Neural crest cell (in vitro differentiated cells): ENCODE measurements at regions not wholly inside any gene's neighbourhood (a gene's known extent, or its start where the extent isn't known, plus 50 kb on each side); places are given as distances from the start of the nearest gene placed in this dataset.

Experiments
- DNase-seq: peaks from one replicate; pipeline ENCODE4 v3.0.0; 2021; ENCODE audit warnings: low read depth, mixed read lengths, low spot score
- H3K27ac Mint-ChIP-seq: one replicate; pipeline ENCODE4 v1.8.0; 2021; ENCODE audit warnings: mild to moderate bottlenecking, mixed read lengths; ENCODE audit not compliant: unreplicated experiment
- H3K27me3 Mint-ChIP-seq: 2 replicates; pipeline ENCODE4 v1.8.0; 2021; ENCODE audit warnings: low read depth, mild to moderate bottlenecking, mixed read lengths
- H3K36me3 Mint-ChIP-seq: 2 replicates; pipeline ENCODE4 v1.8.0; 2021; ENCODE audit warnings: low read depth, mild to moderate bottlenecking, mixed read lengths
- H3K4me1 Mint-ChIP-seq: 2 replicates; pipeline ENCODE4 v1.8.0; 2021; ENCODE audit warnings: mixed read lengths
- H3K4me3 Mint-ChIP-seq: one replicate; pipeline ENCODE4 v1.8.0; 2021; ENCODE audit warnings: mild to moderate bottlenecking, mixed read lengths
- H3K9me3 Mint-ChIP-seq: 2 replicates; pipeline ENCODE4 v1.8.0; 2021; ENCODE audit warnings: mixed read lengths
- TF ChIP-seq, protein P1 (sequence below): fragments of 200-600 bp; sonication (generic); conservative IDR thresholded peaks from 2 replicates; pipeline ENCODE4 v1.5.0; 2021; ENCODE audit warnings: antibody characterized with exemption, mild to moderate bottlenecking

DNA sequence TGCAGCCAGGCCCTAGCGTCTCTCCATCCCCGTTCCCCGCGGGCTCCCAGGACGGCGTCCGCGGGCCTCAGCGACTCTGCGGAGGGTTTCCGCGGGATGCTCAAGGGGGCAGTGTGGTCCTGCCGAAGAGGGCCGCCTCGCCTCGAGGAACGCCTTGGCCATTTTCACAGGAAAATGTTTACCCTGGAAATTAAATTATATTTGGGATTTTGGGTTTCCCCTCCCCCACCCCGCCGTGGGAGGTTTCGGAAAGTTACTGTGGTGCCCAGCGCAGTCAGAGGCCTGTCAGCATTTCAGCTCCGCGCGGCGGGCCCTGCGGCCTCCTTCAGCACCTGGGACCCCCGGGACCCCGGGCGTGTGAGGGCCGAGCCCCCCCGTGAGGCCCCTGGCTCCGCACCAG lies 94.5 kb downstream of the PCTP start:
- no peak overlapping the region for H3K27ac Mint-ChIP-seq
- TF ChIP-seq, protein P1, sequence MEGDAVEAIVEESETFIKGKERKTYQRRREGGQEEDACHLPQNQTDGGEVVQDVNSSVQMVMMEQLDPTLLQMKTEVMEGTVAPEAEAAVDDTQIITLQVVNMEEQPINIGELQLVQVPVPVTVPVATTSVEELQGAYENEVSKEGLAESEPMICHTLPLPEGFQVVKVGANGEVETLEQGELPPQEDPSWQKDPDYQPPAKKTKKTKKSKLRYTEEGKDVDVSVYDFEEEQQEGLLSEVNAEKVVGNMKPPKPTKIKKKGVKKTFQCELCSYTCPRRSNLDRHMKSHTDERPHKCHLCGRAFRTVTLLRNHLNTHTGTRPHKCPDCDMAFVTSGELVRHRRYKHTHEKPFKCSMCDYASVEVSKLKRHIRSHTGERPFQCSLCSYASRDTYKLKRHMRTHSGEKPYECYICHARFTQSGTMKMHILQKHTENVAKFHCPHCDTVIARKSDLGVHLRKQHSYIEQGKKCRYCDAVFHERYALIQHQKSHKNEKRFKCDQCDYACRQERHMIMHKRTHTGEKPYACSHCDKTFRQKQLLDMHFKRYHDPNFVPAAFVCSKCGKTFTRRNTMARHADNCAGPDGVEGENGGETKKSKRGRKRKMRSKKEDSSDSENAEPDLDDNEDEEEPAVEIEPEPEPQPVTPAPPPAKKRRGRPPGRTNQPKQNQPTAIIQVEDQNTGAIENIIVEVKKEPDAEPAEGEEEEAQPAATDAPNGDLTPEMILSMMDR = peak; percentile 75
- H3K9me3 Mint-ChIP-seq = no peaks in the 10 kb centered on the region
- peaks cover 30% of the 10 kb centered on the region for H3K27me3 Mint-ChIP-seq
- peak; percentile 64 for DNase-seq
- H3K36me3 Mint-ChIP-seq = no peaks in the 10 kb centered on the region
- no peak overlapping the region for H3K4me3 Mint-ChIP-seq
- no peaks in the 10 kb centered on the region for H3K4me1 Mint-ChIP-seq

GRCh38 chr17:55846745-55847144 lies 95.9 kb downstream of the PCTP start:
- no peak for DNase-seq
- Mint-ChIP-seq H3K4me1 (no peaks in the 10 kb centered on the region), H3K4me3 (no peak overlapping the region), H3K9me3 (no peaks in the 10 kb centered on the region), H3K27me3 (peaks cover 21% of the 10 kb centered on the region), H3K36me3 (no peaks in the 10 kb centered on the region), H3K27ac (no peak overlapping the region)
- TF ChIP-seq, protein P1 = no peak

DNA sequence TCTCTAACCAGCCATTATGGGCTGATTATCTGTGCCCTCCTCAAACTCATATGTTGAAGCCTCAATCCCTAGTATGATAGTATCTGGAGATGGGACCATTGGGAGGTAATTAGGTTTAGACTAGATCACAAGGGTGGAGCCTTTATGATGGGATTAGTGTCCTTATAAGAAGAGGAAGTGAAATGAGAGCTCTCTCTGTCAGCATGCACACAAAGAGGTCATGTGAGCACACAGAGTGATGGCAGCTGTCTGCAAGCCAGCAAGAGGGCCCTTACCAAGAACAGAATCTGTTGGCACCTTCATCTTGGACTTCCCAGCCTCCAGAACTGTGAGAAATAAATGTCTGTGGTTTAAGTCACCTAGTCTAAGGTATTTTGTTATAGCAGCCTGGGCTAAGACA lies 101.9 kb downstream of the PCTP start:
- no peak for DNase-seq
- H3K27ac Mint-ChIP-seq = no peak overlapping the region
- H3K36me3 Mint-ChIP-seq = no peaks in the 10 kb centered on the region
- H3K9me3 Mint-ChIP-seq = no peaks in the 10 kb centered on the region
- H3K4me3 Mint-ChIP-seq = no peak overlapping the region
- TF ChIP-seq, protein P1 = no peak
- H3K4me1 Mint-ChIP-seq = no peaks in the 10 kb centered on the region
- H3K27me3 Mint-ChIP-seq = no peaks in the 10 kb centered on the region

GRCh38 chr17:55859301-55859795 lies 108.5 kb downstream of the PCTP start:
- DNase-seq = no peak
- H3K27me3 Mint-ChIP-seq = peaks cover 12% of the 10 kb centered on the region
- TF ChIP-seq, protein P1 = no peak
- H3K4me3 Mint-ChIP-seq = no peak overlapping the region
- H3K36me3 Mint-ChIP-seq = no peaks in the 10 kb centered on the region
- no peaks in the 10 kb centered on the region for H3K4me1 Mint-ChIP-seq
- H3K9me3 Mint-ChIP-seq = peaks cover 2% of the 10 kb centered on the region
- no peak overlapping the region for H3K27ac Mint-ChIP-seq

DNA sequence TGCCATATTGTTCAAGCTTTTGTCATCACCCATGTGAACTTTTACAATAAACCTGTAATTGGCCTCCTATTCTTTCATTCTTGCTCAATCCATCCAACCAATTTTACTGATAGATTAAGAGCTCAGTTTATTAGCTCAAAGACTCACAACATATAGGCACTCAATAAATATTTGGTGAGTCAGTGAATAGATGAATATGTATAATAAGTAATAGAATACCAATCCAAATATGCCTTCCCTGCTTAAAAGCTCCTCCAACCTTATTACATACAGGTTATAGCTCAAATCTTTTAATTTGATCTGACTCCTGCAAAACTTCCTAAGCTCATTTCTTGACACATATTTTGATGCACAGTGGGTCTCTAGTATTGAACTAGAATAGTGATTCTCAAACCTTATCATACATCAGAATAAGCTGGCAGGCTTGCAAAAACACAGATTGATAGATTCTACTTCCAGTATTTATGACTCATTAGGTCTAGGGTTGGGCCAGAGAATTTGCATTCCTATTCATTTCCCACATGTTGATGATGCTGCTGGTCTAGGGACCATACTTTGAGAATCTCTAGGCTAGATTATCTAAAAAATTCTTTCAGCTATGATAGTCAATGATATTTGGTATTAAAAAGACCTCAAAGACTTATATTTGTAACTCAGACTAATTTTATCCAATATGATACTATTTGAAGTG lies 114.4 kb downstream of the PCTP start:
- H3K36me3 Mint-ChIP-seq = no peaks in the 10 kb centered on the region
- TF ChIP-seq, protein P1 = no peak
- H3K4me3 Mint-ChIP-seq = no peak overlapping the region
- no peaks in the 10 kb centered on the region for H3K4me1 Mint-ChIP-seq
- DNase-seq = no peak
- H3K27me3 Mint-ChIP-seq = peaks cover 3% of the 10 kb centered on the region
- H3K27ac Mint-ChIP-seq = no peak overlapping the region
- peaks cover 12% of the 10 kb centered on the region for H3K9me3 Mint-ChIP-seq
